Pancreas (tissue), 10 donors: ENCODE measurements at regions not wholly inside any gene's neighbourhood (a gene's known extent, or its start where the extent isn't known, plus 50 kb on each side); places are given as distances from the start of the nearest gene placed in this dataset.

Experiments
- ATAC-seq, 4 donors: fragments of 200-7000 bp; cut with Tn5 transposase; one replicate each; pipeline versions ENCODE4 v1.8.0 to v1.9.1; 2020; ENCODE audit warnings: mild to moderate bottlenecking in 4 of 4, moderate library complexity in 4 of 4
- DNase-seq, 6 donors: peaks; one replicate each; pipeline ENCODE4 v3.0.0-alpha.2; 2020
- FAIRE-seq: peaks from 2 replicates; lab custom pipeline; 2012; peaks lifted over from hg19 to GRCh38; lab: Jason Lieb, UNC
- H3K27ac ChIP-seq, 4 donors: fragments of 200-600 bp; sonication (generic); 1 replicate in 3 of 4; 2 replicates in 1 of 4; pipeline versions ENCODE4 v1.5.0 to v1.8.0; 2020
- H3K27me3 ChIP-seq, 4 donors: fragments of 200-600 bp; one replicate each; pipeline ENCODE4 v1.8.0; 2021
- H3K36me3 ChIP-seq, 3 donors: fragments of 200-600 bp; sonication (generic) in 1 of 3; one replicate each; pipeline versions ENCODE4 v1.5.0 to v1.8.0; 2020 to 2021
- H3K4me1 ChIP-seq, 3 donors: fragments of 200-600 bp; one replicate each; pipeline ENCODE4 v1.8.0; 2021
- H3K4me3 ChIP-seq, 4 donors: fragments of 200-600 bp; sonication (generic) in 2 of 4; one replicate each; pipeline versions ENCODE4 v1.5.0 to v1.8.0; 2020 to 2021
- H3K9me3 ChIP-seq, 4 donors: fragments of 200-600 bp; one replicate each; pipeline ENCODE4 v1.8.0; 2021
- CTCF ChIP-seq, 4 donors: fragments of 200-600 bp; sonication (generic) in 3 of 4; IDR thresholded peaks; one replicate each; pipeline versions ENCODE4 v1.5.0 to v1.8.0; 2021; ENCODE audit warnings: antibody characterized with exemption in 4 of 4
- WGBS, 2 donors: extraction: QIAGEN DNeasy Blood & Tissue Kit; methylation state at CpG; one replicate each; pipeline ENCODE4 v1.1.7; 2013; 5-methylcytosine and 5-hydroxymethylcytosine counted together
- intact Hi-C, 3 donors: fragments of 100-400 bp; cut with DNase I; formaldehyde crosslinking; loops; one replicate each; pipeline versions ENCODE4 v1.11.1 to v1.14.2; 2022
- donor health status: healthy with polysubstance abuse.
- donor health status: DM: no; HTN: no; CAD: no; lungs with moderate emphysema.
- donor health status: DM: no; HTN: no; CAD: no.
- donor health status: control.
- donor health status: control.
- donor health status: Bipolar disorder and iron deficiency.
- donor health status: DM: yes; HTN: yes; CAD: no.
- donor health status: DM: no; HTN: no; CAD: no.
- donor health status: DM: no; HTN: no; CAD: no.
- donor health status: DM: yes; HTN: yes; CAD: no.

- WGBS, 2 donors: 63 to 79% methylated on average over 4 of the region's 4 CpGs
- TF ChIP-seq CTCF (IDR thresholded peaks at IDR 0.05): no peak
- FAIRE-seq (peak; percentile 37), DNase-seq (no peak), ATAC-seq (peak in 2 of 4 donors; percentile 30 to 42)
- intact Hi-C loops: no loop called here
- Histone ChIP-seq H3K27me3 (no peaks in the 10 kb centered on the region), H3K4me1 (no peaks in the 10 kb centered on the region), H3K9me3 (no peaks in the 10 kb centered on the region), H3K4me3 (no peak overlapping the region), H3K27ac (no peak overlapping the region), H3K36me3 (no peaks in the 10 kb centered on the region)
Observed at GRCh38 chr7:20033621-20034400, 183.4 kb downstream of the MACC1 start.

- 81 to 84% methylated on average over 1 of the region's 1 CpG for WGBS, 2 donors
- ATAC-seq: no peak
- intact Hi-C loops: no loop called here
Observed at GRCh38 chr7:20032741-20033140, 184.4 kb downstream of the MACC1 start.

GRCh38 chr7:20030915-20031362 lies 186.2 kb downstream of the MACC1 start:
- Histone ChIP-seq H3K4me3 (no peak overlapping the region), H3K9me3 (no peaks in the 10 kb centered on the region), H3K36me3 (no peaks in the 10 kb centered on the region), H3K4me1 (no peaks in the 10 kb centered on the region), H3K27ac (no peak overlapping the region), H3K27me3 (no peaks in the 10 kb centered on the region)
- TF ChIP-seq CTCF (IDR thresholded peaks at IDR 0.05): no peak
- no peak for DNase-seq
- intact Hi-C loops: no loop called here
- no peak for ATAC-seq
- no peak for FAIRE-seq

More at GRCh38 chr7:20032741-20033140, 184.4 kb downstream of the MACC1 start:
- no peak overlapping the region for H3K27ac ChIP-seq
- no peaks in the 10 kb centered on the region for H3K9me3 ChIP-seq
- DNase-seq (no peak), FAIRE-seq (no peak)
- no peak for TF ChIP-seq CTCF (IDR thresholded peaks at IDR 0.05)
- no peaks in the 10 kb centered on the region for H3K4me1 ChIP-seq
- no peak overlapping the region for H3K4me3 ChIP-seq
- H3K27me3 ChIP-seq: no peaks in the 10 kb centered on the region
- no peaks in the 10 kb centered on the region for H3K36me3 ChIP-seq

- Histone ChIP-seq H3K4me1 (no peaks in the 10 kb centered on the region), H3K4me3 (no peak overlapping the region), H3K36me3 (no peaks in the 10 kb centered on the region), H3K27ac (no peak overlapping the region), H3K27me3 (no peaks in the 10 kb centered on the region), H3K9me3 (no peaks in the 10 kb centered on the region)
- ATAC-seq (no peak), FAIRE-seq (no peak), DNase-seq (no peak)
- WGBS, 2 donors: 85 to 91% methylated on average over 2 of the region's 2 CpGs
- TF ChIP-seq CTCF (IDR thresholded peaks at IDR 0.05): no peak
- intact Hi-C loops: no loop called here
Observed at GRCh38 chr7:20030417-20030816, 186.8 kb downstream of the MACC1 start.

- FAIRE-seq (no peak), DNase-seq (no peak), ATAC-seq (no peak)
- Histone ChIP-seq H3K4me1 (no peaks in the 10 kb centered on the region), H3K27ac (no peak overlapping the region), H3K4me3 (no peak overlapping the region), H3K27me3 (no peaks in the 10 kb centered on the region), H3K9me3 (no peaks in the 10 kb centered on the region), H3K36me3 (no peaks in the 10 kb centered on the region)
- no peak for TF ChIP-seq CTCF (IDR thresholded peaks at IDR 0.05)
- intact Hi-C loops: no loop called here
- 77 to 85% methylated on average over 4 of the region's 4 CpGs for WGBS, 2 donors
Observed at GRCh38 chr7:20026762-20027161, 190.4 kb downstream of the MACC1 start.
